BE2C (cell line): ENCODE measurements at regions not wholly inside any gene's neighbourhood (a gene's known extent, or its start where the extent isn't known, plus 50 kb on each side); places are given as distances from the start of the nearest gene placed in this dataset.

Experiments
- DNase-seq: peaks from one replicate; pipeline ENCODE4 v3.0.0-alpha.2; 2020
- H3K27me3 ChIP-seq: fragments of 250-450 bp; sonication (Bioruptor Pico); 2 replicates; pipeline ENCODE4 v1.5.1; 2020; ENCODE audit warnings: mild to moderate bottlenecking
- H3K36me3 ChIP-seq: fragments of 250-450 bp; sonication (Bioruptor Pico); 2 replicates; pipeline ENCODE4 v1.5.1; 2020; ENCODE audit warnings: mild to moderate bottlenecking
- H3K4me1 ChIP-seq: fragments of 250-450 bp; sonication (Bioruptor Pico); 2 replicates; pipeline ENCODE4 v1.5.1; 2020
- H3K4me3 ChIP-seq: 2 replicates; pipeline ENCODE4 v1.5.1; 2011; ENCODE audit warnings: low read depth, low read length
- H3K9me3 ChIP-seq: fragments of 250-450 bp; sonication (Bioruptor Pico); 2 replicates; pipeline ENCODE4 v1.5.1; 2020
- TF ChIP-seq, protein P1 (sequence below): IDR thresholded peaks from 2 replicates; pipeline ENCODE4 v1.5.1; 2012; ENCODE audit warnings: mild to moderate bottlenecking, low read depth, low read length

DNA sequence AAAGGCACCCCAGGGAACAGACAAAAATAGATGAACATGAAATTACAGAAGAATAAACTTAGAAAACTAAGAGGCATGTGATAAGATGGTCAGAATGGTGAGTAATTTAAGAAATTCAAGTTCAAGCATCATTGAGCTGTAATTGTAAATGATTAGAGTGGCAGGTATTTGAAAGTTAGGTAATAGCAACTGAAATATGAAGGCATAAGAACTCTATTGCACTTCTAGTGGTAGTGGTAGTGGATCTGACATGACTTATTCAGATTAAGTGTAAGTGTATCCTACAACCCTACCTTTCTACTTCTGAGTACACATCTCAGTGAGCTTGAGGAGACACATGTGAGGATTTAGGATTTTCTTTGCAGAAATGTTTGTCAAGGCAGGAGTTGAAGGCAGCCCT is 192.9 kb upstream of the RIOK2 start:
- TF ChIP-seq, protein P1, sequence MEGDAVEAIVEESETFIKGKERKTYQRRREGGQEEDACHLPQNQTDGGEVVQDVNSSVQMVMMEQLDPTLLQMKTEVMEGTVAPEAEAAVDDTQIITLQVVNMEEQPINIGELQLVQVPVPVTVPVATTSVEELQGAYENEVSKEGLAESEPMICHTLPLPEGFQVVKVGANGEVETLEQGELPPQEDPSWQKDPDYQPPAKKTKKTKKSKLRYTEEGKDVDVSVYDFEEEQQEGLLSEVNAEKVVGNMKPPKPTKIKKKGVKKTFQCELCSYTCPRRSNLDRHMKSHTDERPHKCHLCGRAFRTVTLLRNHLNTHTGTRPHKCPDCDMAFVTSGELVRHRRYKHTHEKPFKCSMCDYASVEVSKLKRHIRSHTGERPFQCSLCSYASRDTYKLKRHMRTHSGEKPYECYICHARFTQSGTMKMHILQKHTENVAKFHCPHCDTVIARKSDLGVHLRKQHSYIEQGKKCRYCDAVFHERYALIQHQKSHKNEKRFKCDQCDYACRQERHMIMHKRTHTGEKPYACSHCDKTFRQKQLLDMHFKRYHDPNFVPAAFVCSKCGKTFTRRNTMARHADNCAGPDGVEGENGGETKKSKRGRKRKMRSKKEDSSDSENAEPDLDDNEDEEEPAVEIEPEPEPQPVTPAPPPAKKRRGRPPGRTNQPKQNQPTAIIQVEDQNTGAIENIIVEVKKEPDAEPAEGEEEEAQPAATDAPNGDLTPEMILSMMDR, result no peak
- Histone ChIP-seq H3K4me1 (no peaks in the 10 kb centered on the region), H3K36me3 (no peaks in the 10 kb centered on the region), H3K27me3 (no peaks in the 10 kb centered on the region), H3K9me3 (no peaks in the 10 kb centered on the region), H3K4me3 (no peak overlapping the region)
- DNase-seq, result no peak

DNA sequence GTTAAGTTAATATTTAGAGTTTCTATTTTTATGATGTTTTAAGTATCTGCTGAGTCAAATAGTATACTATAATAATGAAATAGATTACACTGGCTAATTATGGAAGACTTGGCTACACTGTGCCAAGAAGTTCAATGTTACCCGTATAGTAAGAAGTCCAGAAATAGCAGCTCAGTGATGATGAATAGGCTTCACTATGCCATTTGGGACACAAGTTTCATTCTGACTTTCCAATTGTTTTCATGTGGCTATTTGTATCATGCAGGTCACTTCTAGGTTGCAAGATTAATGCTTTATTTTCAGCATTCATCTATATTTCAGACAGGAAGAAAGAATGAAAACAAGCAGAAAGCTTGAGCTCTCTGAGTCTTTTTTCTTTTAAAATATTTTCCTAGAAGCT is 194.5 kb upstream of the RIOK2 start:
- Histone ChIP-seq H3K9me3 (no peaks in the 10 kb centered on the region), H3K4me1 (no peaks in the 10 kb centered on the region), H3K4me3 (no peak overlapping the region), H3K36me3 (no peaks in the 10 kb centered on the region), H3K27me3 (no peaks in the 10 kb centered on the region)
- no peak for DNase-seq
- TF ChIP-seq, protein P1, result no peak

DNA sequence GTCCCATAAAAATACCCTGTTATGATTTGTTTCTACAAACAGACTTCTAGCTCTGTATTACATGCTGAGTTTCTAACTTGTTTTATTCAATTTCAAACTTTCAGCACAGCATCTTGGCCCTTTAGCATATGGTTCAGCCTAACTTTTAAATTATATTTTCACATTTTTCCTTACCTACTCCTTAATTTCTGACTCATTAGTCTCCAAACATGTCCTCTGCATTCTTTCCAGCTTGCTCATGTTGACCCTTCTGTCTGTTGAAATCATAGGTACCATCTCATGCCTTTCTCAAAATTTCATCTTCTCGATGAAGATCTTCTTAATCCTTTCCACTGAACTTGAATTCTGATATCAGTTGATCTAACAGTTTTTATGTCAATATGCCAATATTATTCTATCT is 200.9 kb upstream of the RIOK2 start:
- H3K9me3 ChIP-seq, result no peaks in the 10 kb centered on the region
- H3K4me3 ChIP-seq, result no peak overlapping the region
- TF ChIP-seq, protein P1, result no peak
- H3K27me3 ChIP-seq, result no peaks in the 10 kb centered on the region
- H3K4me1 ChIP-seq, result no peaks in the 10 kb centered on the region
- H3K36me3 ChIP-seq, result no peaks in the 10 kb centered on the region
- no peak for DNase-seq

DNA sequence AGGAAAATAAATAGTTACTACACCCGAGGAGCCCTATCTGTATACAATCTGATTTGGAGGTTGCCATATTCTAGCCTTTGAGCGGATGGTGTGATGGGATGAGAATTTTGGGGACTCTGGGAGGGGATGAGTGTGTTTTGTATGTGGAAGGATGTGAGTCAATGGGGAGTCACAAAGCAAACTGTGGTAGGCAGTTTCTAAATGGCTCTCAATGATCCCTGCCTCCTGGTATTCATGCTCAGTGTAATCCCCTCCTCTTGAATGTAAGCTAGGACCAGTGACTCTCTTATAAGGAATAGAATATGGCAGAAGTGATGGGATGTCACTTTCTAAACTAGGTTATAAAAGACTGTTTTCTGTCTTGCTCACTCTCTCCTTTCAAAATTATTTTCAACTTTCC is 205.7 kb upstream of the RIOK2 start:
- Histone ChIP-seq H3K4me3 (no peak overlapping the region), H3K9me3 (no peaks in the 10 kb centered on the region), H3K4me1 (no peaks in the 10 kb centered on the region), H3K27me3 (no peaks in the 10 kb centered on the region), H3K36me3 (no peaks in the 10 kb centered on the region)
- TF ChIP-seq, protein P1, result no peak
- DNase-seq, result no peak

DNA sequence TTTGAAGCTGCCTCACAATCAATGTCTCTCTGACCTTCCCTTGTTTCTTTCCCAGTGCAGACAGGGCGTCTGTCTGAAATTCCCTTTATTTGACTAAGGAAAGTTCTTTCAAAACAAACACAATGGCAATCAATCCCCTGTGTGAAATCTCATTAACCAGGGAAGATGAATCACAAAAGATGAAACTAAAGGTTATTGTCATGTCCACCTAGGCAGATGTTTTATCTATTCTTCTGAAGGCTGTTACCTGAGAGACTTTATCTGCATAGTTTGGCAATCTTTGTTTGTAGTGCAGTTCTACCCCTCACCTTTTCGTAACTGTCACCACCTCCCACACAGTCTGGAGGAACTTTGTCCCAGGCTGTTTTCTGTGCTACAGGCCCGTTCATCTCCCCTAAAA is 217.5 kb upstream of the RIOK2 start:
- no peaks in the 10 kb centered on the region for H3K4me1 ChIP-seq
- no peaks in the 10 kb centered on the region for H3K27me3 ChIP-seq
- no peaks in the 10 kb centered on the region; the same call in 1 of the 2 replicates for H3K9me3 ChIP-seq
- H3K36me3 ChIP-seq, result no peaks in the 10 kb centered on the region
- H3K4me3 ChIP-seq, result no peak overlapping the region
- TF ChIP-seq, protein P1, result no peak
- no peak for DNase-seq

DNA sequence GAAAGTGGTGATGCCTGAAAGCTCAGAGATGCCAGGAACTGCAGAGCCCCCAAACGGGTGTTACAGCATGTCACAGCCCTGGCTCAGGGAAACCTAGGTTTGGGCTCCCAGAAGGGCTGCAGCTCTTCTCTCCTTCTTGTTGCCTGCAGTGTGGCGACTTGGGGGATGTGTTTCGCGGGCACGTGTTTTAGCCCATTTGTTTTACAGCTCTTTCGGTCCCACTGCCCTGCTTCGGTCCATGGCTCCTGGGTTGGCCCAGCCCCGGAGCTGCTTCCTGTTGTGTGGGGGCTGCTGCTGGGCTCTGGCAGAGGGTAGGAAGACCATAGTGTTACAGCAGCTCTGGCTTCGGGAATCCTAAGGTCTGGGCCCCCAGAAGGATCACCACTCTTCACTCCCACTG is 222.9 kb upstream of the RIOK2 start:
- H3K27me3 ChIP-seq, result no peaks in the 10 kb centered on the region
- TF ChIP-seq, protein P1, result no peak
- DNase-seq, result no peak

More for the DNA sequence above, 222.9 kb upstream of the RIOK2 start:
- Histone ChIP-seq H3K4me1 (no peaks in the 10 kb centered on the region), H3K4me3 (no peak overlapping the region), H3K9me3 (no peaks in the 10 kb centered on the region; the same call in 1 of the 2 replicates), H3K36me3 (no peaks in the 10 kb centered on the region)
